HG02870 (cell line): ENCODE measurements at regions not wholly inside any gene's neighbourhood (a gene's known extent, or its start where the extent isn't known, plus 50 kb on each side); places are given as distances from the start of the nearest gene placed in this dataset.
"Not testable (repeated sequence)": the region's sequence is repeated elsewhere in the genome, so short reads cannot be mapped to it uniquely, and the experiment has no call there.

ENCODE experiments used
- ATAC-seq: cut with Tn5 transposase; IDR thresholded peaks from one replicate; pipeline ENCODE4 v1.9.1; 2021; ENCODE audit warnings: mild to moderate bottlenecking, moderate library complexity; ENCODE audit not compliant: unreplicated experiment

- ATAC-seq = not testable (repeated sequence)
These were observed 185.9 kb downstream of the FAM72C start for GRCh38 chr1:143785883-143786282.

GRCh38 chr1:143784239-143784882, 187.4 kb downstream of the FAM72C start:
- ATAC-seq = not testable (repeated sequence)

GRCh38 chr1:143778178-143778577, 193.6 kb downstream of the FAM72C start:
- not testable (repeated sequence) for ATAC-seq

GRCh38 chr1:143764831-143765230, 207.0 kb downstream of the FAM72C start:
- not testable (repeated sequence) for ATAC-seq

GRCh38 chr1:143760366-143760765, 211.4 kb downstream of the FAM72C start:
- ATAC-seq = not testable (repeated sequence)

- not testable (repeated sequence) for ATAC-seq
These were observed 215.8 kb downstream of the FAM72C start for GRCh38 chr1:143755961-143756360.

- ATAC-seq = no peak
These were observed 222.9 kb downstream of the FAM72C start for GRCh38 chr1:143748906-143749305.

GRCh38 chr1:143736562-143736961, 235.2 kb downstream of the FAM72C start:
- no peak for ATAC-seq

- no peak for ATAC-seq
These were observed 235.9 kb downstream of the FAM72C start for GRCh38 chr1:143735764-143736461.

- ATAC-seq = not testable (repeated sequence)
These were observed 237.5 kb downstream of the FAM72C start for GRCh38 chr1:143734261-143734660.

- ATAC-seq = not testable (repeated sequence)
These were observed 240.9 kb downstream of the FAM72C start for GRCh38 chr1:143730890-143731289.

GRCh38 chr1:143729449-143730111, 242.2 kb downstream of the FAM72C start:
- peak; percentile 50 for ATAC-seq

GRCh38 chr1:143728802-143729448, 242.9 kb downstream of the FAM72C start:
- peak; percentile 94 for ATAC-seq

- ATAC-seq = no peak
These were observed 244.5 kb downstream of the FAM72C start for GRCh38 chr1:143727263-143727662.

- ATAC-seq = no peak
These were observed 250.8 kb downstream of the FAM72C start for GRCh38 chr1:143721024-143721373.

- no peak for ATAC-seq
These were observed 251.4 kb downstream of the FAM72C start for GRCh38 chr1:143720087-143721023.

- no peak for ATAC-seq
These were observed 253.3 kb downstream of the FAM72C start for GRCh38 chr1:143718524-143718923.

- ATAC-seq = no peak
These were observed 253.8 kb downstream of the FAM72C start for GRCh38 chr1:143718021-143718420.

- no peak for ATAC-seq
These were observed 254.4 kb downstream of the FAM72C start for GRCh38 chr1:143717434-143717833.

- ATAC-seq = not testable (repeated sequence)
These were observed 256.9 kb downstream of the FAM72C start for GRCh38 chr1:143714913-143715312.
